ENCODE measurements at regions not wholly inside any gene's neighbourhood (a gene's known extent, or its start where the extent isn't known, plus 50 kb on each side); places are given as distances from the start of the nearest gene placed in this dataset.
"Not testable (repeated sequence)": the region's sequence is repeated elsewhere in the genome, so short reads cannot be mapped to it uniquely, and the experiment has no call there.

DNA sequence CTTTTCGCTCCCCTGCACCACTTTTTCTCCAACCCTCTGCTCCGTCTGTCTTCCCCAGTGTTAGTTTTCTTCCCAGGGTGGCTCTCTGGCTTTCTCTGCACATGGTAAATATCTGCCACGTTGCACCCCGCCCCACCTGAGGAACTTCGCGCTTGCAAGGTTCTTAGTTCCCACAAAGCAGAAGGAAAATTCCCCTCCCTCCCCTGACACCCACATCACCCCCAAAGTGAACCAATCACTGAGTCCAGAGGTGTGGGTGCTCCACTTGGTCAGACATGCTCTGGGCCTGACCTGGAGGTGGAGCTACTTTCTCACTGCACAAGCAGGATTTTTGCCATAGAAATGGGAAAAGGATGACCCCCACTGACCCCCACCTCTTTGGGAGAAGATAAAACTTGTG, 415.0 kb downstream of the FUT8 start:
- H3K27me3 ChIP-seq = no peaks in the 10 kb centered on the region
- H3K36me3 ChIP-seq = no peaks in the 10 kb centered on the region
- H3K4me3 ChIP-seq = no peak overlapping the region
- H3K9me3 ChIP-seq = no peaks in the 10 kb centered on the region
- DNase-seq = no peak

DNA sequence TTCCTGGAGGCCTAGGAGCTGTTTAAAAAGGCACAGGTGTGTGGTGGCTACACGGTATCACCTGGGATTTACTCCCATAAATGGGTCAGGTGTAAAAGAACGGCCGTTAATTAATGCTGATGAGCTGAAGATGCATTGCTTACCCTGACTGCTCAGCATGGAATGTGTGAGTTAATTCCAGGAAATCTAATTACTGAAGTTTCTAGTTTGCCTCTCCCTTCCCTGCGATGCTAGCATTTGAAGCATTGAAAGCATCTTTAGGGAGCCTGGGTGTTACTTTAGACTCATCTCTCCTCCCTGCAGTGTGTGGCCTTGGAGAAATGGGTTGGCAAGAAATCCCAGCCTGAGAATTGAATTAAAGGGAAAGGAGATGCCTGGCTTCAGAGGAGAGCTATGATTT, 415.9 kb downstream of the FUT8 start:
- Histone ChIP-seq H3K27me3 (no peaks in the 10 kb centered on the region), H3K9me3 (no peaks in the 10 kb centered on the region), H3K4me3 (no peak overlapping the region), H3K36me3 (no peaks in the 10 kb centered on the region)
- DNase-seq = no peak

DNA sequence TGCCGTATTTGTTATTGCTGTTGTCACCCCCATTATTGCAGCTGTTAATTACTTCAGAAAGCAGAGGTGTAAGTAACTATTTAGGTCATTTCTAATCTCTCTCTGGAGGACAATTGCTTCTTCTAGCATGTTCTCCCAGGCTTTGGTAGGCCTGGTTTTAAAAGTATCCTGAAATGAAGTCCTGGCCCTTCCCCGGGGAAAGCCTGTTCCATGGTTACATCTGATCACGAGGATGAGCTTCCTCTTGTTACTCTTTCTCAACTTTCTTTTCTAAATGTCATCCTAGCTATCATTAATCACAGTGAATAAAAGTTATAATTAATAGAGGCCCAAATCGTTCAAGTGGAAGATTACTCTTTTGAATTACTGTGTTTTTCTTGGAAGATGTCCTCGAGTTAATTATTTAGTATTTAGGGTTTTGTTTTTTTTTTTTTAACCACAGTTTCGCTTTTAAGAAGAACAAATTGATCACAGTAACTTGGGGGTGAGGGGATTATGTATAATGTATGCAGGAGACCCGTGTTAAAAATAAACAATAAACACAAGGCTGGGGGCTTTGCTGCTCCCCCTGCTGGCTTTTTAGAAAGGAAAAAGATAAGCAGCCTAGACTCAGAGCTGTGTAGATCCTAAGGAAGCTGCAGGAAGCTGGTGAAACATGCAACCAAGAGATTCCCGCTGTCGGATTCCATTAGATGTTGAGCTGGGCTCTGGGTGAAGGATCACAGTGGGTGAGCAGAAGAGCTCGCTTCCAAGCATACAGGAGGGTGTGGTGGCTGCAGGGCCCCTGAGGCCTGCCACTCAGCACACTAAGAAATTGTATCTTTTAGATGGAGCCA, 420.1 kb downstream of the FUT8 start:
- Histone ChIP-seq H3K9me3 (no peaks in the 10 kb centered on the region), H3K36me3 (no peaks in the 10 kb centered on the region), H3K27me3 (no peaks in the 10 kb centered on the region), H3K4me3 (no peak overlapping the region)
- no peak for DNase-seq

DNA sequence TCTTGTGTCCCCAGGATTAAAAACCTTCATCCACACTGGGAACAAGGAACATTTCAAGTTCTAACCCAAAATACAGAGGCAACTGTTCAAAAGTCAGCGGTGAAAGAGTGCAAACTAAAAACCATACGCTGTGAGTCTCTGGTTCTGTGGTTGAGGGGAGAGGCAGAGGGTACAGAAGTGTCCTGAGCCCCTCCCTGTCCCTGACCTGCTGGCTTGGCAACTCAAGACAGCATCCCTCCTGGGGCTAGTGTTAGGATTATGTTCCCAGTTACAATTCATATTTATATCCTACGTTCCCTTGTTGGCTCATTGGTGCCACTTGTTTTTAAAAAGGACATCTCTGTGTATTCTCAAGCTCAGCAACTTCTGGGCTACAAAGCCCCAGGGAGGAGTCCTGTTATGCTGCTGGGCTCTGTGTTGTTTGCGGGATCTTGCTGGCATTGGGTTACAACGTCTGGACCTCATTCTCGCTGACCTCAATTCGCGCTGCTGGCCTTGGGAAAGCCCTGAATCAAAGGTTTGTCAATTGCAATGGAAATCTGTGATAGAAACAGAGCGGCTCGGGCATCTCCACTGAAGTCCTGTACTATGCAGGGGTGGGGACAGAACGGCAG, 420.8 kb downstream of the FUT8 start:
- H3K27me3 ChIP-seq = no peaks in the 10 kb centered on the region
- no peaks in the 10 kb centered on the region for H3K9me3 ChIP-seq
- no peak for DNase-seq
- no peaks in the 10 kb centered on the region for H3K36me3 ChIP-seq
- H3K4me3 ChIP-seq = no peak overlapping the region

DNA sequence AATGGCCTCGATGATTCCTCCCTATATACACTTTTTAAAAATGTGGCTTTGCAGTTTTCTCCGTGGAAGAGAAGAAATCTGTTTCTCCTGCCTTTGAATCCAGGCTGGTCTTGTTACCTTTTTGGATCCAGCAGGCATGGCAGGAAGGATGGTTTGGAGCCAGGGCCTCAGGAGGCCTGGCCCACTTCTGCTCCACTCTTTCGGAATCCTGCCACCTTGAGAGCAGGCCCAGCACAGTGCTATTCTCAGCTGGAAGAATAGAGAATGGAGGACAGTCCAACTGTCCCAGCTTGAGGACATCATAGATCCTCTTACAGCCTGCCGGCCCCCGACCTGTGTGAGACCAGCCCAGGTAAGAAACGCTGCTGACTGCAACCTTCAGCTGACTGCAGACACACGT, 421.5 kb downstream of the FUT8 start:
- Histone ChIP-seq H3K36me3 (no peaks in the 10 kb centered on the region), H3K27me3 (no peaks in the 10 kb centered on the region), H3K4me3 (no peak overlapping the region), H3K9me3 (no peaks in the 10 kb centered on the region)
- no peak for DNase-seq

DNA sequence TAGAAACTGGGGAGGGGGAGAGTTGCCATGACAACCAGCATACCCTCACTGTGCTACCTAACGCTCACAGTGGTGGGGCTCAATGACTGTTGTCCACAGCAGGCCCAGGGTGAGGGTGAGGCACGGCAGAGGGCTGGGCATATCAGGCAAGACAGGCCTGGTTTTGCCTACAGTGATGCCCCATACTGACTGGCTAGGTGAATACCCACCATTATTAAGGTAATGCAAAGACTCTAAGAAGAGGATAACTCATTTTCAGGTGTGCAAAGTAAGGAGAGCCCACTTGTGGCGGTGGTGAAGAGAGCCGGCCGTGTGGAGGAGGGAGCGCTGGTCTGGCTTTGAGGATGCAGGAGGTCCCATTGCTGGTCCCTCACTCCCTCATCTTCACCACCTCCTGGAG, 422.3 kb downstream of the FUT8 start:
- Histone ChIP-seq H3K36me3 (no peaks in the 10 kb centered on the region), H3K4me3 (no peak overlapping the region), H3K9me3 (no peaks in the 10 kb centered on the region), H3K27me3 (no peaks in the 10 kb centered on the region)
- no peak for DNase-seq

DNA sequence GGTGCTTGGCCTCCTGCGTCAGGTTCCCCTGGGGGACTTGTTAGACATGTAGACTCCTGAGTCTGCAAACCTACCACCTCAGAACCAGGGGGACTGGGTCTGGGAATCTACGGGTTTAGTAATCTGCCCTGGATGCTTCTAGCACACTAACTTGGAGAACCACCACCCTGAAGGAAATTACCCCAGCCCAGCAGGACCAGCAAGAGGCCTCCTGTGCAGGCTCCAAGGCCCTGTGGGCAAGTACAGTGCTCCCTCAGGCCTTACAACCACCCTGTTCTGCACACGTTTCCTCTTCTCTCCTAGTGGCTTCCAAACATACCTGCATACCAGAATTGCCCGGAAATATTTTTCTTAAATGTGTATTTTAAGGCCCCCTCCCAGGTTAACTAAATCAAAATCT, 423.0 kb downstream of the FUT8 start:
- Histone ChIP-seq H3K4me3 (no peak overlapping the region), H3K9me3 (no peaks in the 10 kb centered on the region), H3K27me3 (no peaks in the 10 kb centered on the region), H3K36me3 (no peaks in the 10 kb centered on the region)
- DNase-seq = no peak

DNA sequence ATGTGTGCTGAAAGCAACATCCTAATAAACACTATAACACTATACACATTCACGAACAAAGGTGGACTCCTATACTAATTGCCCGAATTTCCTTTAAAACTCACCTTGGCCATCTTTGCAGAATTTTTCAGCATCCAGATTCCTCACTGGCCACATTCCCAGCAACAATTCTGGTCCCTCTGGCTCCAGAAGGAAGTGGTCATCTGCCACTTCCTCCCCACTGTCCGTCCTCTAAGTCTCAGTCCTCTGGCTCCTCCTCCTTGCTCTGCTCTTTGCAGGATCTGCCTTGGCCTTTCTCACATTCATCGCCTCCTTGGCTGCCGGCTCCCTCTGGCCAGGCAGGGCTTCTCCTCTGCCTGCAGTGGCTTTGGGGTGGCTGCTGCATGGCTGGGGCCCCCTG, 426.0 kb downstream of the FUT8 start:
- Histone ChIP-seq H3K27me3 (no peaks in the 10 kb centered on the region), H3K9me3 (no peaks in the 10 kb centered on the region), H3K4me3 (no peak overlapping the region), H3K36me3 (no peaks in the 10 kb centered on the region)
- DNase-seq = no peak

DNA sequence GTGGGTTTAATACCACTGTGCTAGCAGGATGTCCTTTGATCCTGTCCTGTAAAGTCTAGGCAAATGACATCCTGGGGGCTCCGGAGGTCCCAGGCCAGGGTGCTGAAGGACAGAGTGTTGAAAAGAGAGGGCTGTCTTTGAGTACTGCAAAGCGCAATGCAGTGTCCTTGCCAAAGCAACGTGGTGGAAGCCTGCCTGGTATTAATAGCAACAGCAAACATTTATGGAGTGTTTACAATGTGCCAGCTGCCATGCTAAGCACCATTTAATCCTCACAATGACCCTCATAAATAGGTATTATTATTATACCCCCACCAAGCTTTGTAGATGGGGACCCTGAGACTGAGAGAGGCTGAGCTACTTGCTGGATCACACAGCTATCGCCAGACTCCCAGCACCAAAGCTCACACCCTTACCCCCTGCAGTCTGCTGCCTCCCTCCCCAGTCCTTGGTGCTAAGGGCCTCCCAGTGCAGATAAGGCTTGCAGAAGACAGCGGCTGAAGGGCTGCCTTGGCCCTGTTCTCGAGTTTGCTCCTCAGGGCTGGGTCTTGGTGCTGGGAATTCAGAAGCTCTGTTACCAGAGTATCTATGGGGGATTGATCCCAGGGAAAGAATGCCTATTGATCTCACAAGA, 427.7 kb downstream of the FUT8 start:
- Histone ChIP-seq H3K36me3 (no peaks in the 10 kb centered on the region), H3K4me3 (no peak overlapping the region), H3K27me3 (no peaks in the 10 kb centered on the region), H3K9me3 (no peaks in the 10 kb centered on the region)
- no peak for DNase-seq

DNA sequence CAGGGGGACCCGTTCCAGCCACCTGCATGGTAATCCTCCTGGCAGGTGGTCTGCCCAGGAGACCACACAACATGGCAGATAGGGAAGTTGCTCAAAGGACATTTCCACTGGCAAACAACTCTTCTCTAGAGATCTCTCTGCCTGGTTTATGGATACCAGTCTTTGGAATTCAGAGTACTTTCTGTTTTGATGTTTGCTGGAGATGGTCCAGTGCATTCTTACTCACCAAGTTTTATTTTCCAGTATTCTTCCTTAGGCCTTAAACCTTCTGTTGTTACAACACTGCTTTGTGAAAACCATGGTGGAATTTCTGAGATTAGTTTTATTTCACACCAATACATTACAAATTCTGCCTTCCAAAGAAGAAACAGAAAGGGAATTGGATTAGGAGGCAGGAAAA, 428.3 kb downstream of the FUT8 start:
- H3K9me3 ChIP-seq = no peaks in the 10 kb centered on the region
- H3K27me3 ChIP-seq = no peaks in the 10 kb centered on the region
- no peak overlapping the region for H3K4me3 ChIP-seq
- H3K36me3 ChIP-seq = no peaks in the 10 kb centered on the region
- DNase-seq = no peak

DNA sequence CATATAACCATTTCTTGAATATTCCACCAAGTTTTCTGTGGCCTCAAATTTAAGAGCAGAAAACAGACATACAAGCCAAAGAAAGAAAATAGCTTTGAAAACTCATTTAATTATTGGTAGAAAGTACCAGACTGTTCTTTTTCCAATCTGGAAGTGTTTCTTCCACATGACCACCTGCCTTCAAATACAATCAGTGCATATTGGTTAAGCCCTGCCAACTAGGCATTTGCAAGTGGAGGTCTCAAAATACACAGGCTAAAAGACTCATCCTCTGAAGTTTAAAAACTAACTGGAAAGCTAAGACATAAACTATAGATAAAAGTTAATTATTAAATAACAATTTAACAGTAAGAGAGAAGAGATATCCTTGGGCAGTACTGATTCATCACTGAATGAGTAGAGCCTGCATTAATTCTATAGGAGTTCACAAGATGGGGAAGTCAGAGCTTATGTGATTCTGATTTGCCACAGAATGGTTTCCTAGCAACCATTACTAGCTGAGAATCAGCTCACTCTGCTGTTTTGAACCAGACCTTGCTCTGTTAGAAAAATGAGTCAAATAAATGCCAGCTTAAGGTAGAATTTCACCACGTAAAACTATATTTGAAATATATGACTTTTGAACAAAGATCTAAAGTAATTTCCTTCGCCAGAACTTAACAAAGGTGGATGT, 433.8 kb downstream of the FUT8 start:
- Histone ChIP-seq H3K27me3 (no peaks in the 10 kb centered on the region), H3K9me3 (no peaks in the 10 kb centered on the region), H3K36me3 (no peaks in the 10 kb centered on the region), H3K4me3 (no peak overlapping the region)
- DNase-seq = no peak

DNA sequence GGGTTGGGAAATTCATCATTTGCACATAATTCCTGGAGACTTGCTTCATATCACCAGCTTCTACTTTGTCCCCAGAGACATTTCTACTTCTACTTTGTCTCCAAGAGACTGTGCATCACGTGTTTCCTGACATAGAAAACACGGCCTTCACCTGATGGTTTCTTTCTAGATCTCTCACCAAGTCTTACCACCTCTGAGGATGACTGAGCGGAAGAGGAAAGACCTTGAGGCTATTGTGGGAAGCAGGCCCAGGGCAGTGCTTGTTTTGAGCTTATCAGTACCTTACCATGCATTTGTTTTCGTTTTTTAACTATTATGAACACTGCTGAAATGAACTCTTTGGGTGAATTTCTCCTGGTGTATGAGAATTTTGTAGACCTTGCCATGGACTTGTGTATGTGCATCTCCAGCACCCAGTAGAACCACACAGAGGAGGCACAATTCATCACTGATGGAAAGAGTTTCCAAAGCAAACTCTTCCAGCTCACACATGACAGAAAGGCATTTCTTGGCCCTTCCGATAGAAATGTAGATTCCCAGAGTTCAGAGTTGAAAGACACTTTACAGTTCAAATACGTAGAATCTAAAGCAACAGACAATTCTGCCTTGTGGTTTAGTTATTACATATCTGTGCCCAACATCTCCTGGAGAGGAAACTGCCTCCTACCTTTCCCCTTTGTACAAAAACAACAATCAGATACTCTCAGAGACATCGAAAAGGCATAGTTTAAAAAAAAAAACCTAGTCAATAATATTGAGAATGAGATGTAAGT, 434.7 kb downstream of the FUT8 start:
- H3K4me3 ChIP-seq = no peak overlapping the region
- H3K9me3 ChIP-seq = no peaks in the 10 kb centered on the region
- no peak for DNase-seq
- no peaks in the 10 kb centered on the region for H3K36me3 ChIP-seq
- no peaks in the 10 kb centered on the region for H3K27me3 ChIP-seq

DNA sequence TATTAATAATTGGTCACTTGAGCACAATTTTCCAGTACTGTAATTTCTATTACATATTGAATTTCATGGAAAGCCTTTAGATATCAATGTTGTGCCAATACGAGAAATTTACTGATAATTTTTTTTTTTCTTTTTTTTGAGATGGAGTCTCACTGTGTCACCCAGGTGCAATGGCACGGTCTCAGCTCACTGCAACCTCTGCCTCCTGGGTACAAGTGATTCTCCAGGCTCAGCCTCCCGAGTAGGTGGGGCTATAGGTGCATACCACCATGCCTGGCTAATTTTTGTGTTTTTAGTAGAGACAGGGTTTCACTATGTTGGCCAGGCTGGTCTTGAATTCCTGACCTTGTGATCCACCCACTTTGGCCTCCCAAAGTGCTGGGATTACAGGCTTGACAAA, 435.4 kb downstream of the FUT8 start:
- not testable (repeated sequence) for H3K4me3 ChIP-seq, H3K27me3 ChIP-seq, H3K9me3 ChIP-seq, H3K36me3 ChIP-seq, DNase-seq

DNA sequence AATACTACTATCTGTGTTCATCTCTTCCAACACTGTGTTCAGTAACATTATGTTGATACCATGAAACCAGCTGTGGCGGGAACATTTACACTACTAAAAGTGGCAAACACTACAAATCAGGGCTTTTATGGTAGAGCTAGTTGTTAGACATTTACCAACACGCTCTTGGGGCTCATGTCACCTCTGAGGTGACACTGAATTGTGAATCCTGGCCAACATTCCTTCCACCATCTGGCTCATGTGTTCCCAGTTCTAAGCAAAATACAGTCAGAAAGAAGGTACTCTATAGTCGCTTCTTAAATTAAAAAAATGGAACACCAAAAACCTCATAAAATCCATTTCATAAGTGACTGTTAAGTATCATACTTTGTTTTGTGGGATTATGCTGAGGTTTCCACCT, 436.6 kb downstream of the FUT8 start:
- Histone ChIP-seq H3K9me3 (no peaks in the 10 kb centered on the region), H3K4me3 (no peak overlapping the region), H3K36me3 (no peaks in the 10 kb centered on the region), H3K27me3 (no peaks in the 10 kb centered on the region)
- no peak for DNase-seq

DNA sequence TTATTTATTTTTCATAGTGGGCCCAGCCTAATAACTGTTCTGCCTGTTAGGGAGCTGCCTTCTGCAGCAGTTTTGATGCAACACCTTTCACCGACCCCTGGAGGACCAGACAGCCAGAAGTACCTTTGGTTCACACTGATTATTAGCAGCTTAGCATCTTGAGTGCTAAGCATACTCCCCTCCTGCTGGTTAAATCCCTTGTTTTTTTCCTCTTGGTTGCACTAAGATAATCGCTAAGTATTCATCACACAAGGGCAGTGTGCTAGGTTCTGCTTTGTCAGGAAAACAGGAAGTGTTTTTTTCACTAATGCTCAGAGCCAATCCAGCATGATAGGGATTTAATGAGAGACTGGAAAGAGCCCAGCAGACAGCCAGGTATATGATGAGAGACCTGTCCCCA, 437.0 kb downstream of the FUT8 start:
- Histone ChIP-seq H3K27me3 (no peaks in the 10 kb centered on the region), H3K4me3 (no peak overlapping the region), H3K36me3 (no peaks in the 10 kb centered on the region), H3K9me3 (no peaks in the 10 kb centered on the region)
- DNase-seq = no peak

DNA sequence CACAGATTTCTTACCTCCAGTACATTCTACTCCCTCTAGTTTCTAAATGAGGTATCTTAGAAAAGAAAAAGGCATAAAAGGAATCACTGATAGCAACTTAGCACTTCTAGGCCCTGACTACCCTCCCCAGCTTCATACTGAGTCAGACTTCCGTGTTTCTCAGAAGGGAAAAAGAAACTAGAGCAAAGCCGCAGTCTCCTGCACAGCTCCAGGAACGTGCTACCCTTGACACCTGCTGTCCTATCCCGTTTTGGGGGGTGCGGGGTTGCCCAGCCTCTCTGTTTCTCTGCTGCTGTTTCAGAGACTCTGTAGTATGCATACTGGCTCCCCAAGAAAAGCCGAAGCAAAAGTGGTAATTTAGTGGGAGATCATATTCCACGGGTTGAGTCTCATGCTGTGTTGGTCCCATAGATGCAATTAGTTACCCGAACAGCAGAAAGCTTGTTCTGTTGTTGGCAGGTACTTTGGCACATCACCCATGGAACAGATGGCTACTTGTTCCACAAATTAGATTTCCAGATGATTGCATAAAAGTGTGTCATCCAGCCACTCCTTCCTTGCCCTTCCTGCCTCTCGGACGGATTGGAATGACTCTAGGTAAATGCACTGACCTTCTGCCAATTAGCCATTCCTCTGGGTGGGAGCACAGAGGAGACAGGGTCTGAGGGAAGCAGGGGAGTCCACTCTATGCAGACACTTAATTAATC, 438.1 kb downstream of the FUT8 start:
- H3K36me3 ChIP-seq = no peaks in the 10 kb centered on the region
- H3K4me3 ChIP-seq = no peak overlapping the region
- H3K27me3 ChIP-seq = no peaks in the 10 kb centered on the region
- H3K9me3 ChIP-seq = no peaks in the 10 kb centered on the region
- no peak for DNase-seq

All from MG63 (cell line).